Erythroblast (primary cell): ENCODE measurements at regions not wholly inside any gene's neighbourhood (a gene's known extent, or its start where the extent isn't known, plus 50 kb on each side); places are given as distances from the start of the nearest gene placed in this dataset.

ENCODE experiments used
- DNase-seq, 2 experiments: peaks; one replicate each; lab custom pipeline; 2025; lab: John Stamatoyannopoulos, UW
- GATA1 ChIP-seq: IDR thresholded peaks from 2 replicates; pipeline ENCODE4 v1.6.1; 2011; ENCODE audit warnings: low read depth, mild to moderate bottlenecking, control low read depth, low read length, moderate library complexity
- POLR2A ChIP-seq: IDR thresholded peaks from 2 replicates; pipeline ENCODE4 v1.6.1; 2011; ENCODE audit warnings: mild to moderate bottlenecking, low read length

GRCh38 chr2:12325806-12326205 is 390.9 kb upstream of the TRIB2 start:
- TF ChIP-seq POLR2A (peak; percentile 20), GATA1 (no peak)
- peak; percentile 74 for DNase-seq

GRCh38 chr2:12326449-12327190 is 390.1 kb upstream of the TRIB2 start:
- DNase-seq: peak in 1 of 2 experiments; percentile 22
- no peak for TF ChIP-seq GATA1
- TF ChIP-seq POLR2A: no peak

- TF ChIP-seq POLR2A: no peak
- no peak for TF ChIP-seq GATA1
- no peak for DNase-seq
These were observed 385.8 kb upstream of the TRIB2 start for GRCh38 chr2:12330916-12331315.

- TF ChIP-seq POLR2A (no peak), GATA1 (no peak)
- no peak for DNase-seq
These were observed 385.0 kb upstream of the TRIB2 start for GRCh38 chr2:12331698-12332097.

GRCh38 chr2:12333293-12333692 is 383.4 kb upstream of the TRIB2 start:
- no peak for TF ChIP-seq POLR2A
- no peak for TF ChIP-seq GATA1
- no peak for DNase-seq

- TF ChIP-seq POLR2A: no peak
- no peak for TF ChIP-seq GATA1
- DNase-seq: no peak
These were observed 382.2 kb upstream of the TRIB2 start for GRCh38 chr2:12334412-12334966.

- DNase-seq: no peak
- TF ChIP-seq GATA1 (no peak), POLR2A (no peak)
These were observed 381.6 kb upstream of the TRIB2 start for GRCh38 chr2:12335131-12335530.

GRCh38 chr2:12335995-12336394 is 380.7 kb upstream of the TRIB2 start:
- DNase-seq: no peak
- TF ChIP-seq POLR2A (no peak), GATA1 (no peak)

- no peak for DNase-seq
- no peak for TF ChIP-seq POLR2A
- TF ChIP-seq GATA1: no peak
These were observed 377.6 kb upstream of the TRIB2 start for GRCh38 chr2:12338946-12339697.

GRCh38 chr2:12340164-12340563 is 376.6 kb upstream of the TRIB2 start:
- DNase-seq: no peak
- TF ChIP-seq GATA1: no peak
- no peak for TF ChIP-seq POLR2A

GRCh38 chr2:12341215-12341614 is 375.5 kb upstream of the TRIB2 start:
- DNase-seq: no peak
- no peak for TF ChIP-seq GATA1
- no peak for TF ChIP-seq POLR2A

- no peak for TF ChIP-seq GATA1
- TF ChIP-seq POLR2A: no peak
- no peak for DNase-seq
These were observed 374.8 kb upstream of the TRIB2 start for GRCh38 chr2:12341920-12342319.

GRCh38 chr2:12343141-12343540 is 373.6 kb upstream of the TRIB2 start:
- no peak for TF ChIP-seq POLR2A
- TF ChIP-seq GATA1: no peak
- no peak for DNase-seq

- no peak for DNase-seq
- TF ChIP-seq POLR2A (no peak), GATA1 (no peak)
These were observed 369.7 kb upstream of the TRIB2 start for GRCh38 chr2:12347066-12347493.

- no peak for DNase-seq
- TF ChIP-seq GATA1 (no peak), POLR2A (no peak)
These were observed 368.5 kb upstream of the TRIB2 start for GRCh38 chr2:12348216-12348615.
